TTC549 (cell line): ENCODE measurements at regions not wholly inside any gene's neighbourhood (a gene's known extent, or its start where the extent isn't known, plus 50 kb on each side); places are given as distances from the start of the nearest gene placed in this dataset.
"Not testable (repeated sequence)": the region's sequence is repeated elsewhere in the genome, so short reads cannot be mapped to it uniquely, and the experiment has no call there.

Source experiments
- FAIRE-seq: peaks from 2 replicates; lab custom pipeline; 2012; peaks lifted over from hg19 to GRCh38; lab: Jason Lieb, UNC

DNA sequence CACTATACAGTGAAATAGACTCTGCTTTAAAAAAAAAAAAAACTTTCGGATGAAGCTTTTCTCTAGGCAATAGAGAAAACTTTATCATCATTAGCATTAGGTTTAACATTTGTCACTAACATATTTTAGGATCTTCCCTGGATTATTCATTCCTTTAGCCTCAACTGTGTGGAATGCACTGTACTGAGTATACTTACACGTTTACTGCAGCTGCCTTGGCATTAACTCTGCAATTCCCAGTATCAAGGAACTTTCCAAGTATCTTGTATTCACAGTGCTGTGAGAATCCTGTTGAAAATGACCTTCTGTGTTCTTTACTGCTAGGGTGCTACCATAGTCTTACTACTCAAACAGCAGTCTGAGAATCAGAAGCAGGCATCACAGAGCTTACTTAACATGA lies 328.2 kb upstream of the COL3A1 start:
- FAIRE-seq = no peak

DNA sequence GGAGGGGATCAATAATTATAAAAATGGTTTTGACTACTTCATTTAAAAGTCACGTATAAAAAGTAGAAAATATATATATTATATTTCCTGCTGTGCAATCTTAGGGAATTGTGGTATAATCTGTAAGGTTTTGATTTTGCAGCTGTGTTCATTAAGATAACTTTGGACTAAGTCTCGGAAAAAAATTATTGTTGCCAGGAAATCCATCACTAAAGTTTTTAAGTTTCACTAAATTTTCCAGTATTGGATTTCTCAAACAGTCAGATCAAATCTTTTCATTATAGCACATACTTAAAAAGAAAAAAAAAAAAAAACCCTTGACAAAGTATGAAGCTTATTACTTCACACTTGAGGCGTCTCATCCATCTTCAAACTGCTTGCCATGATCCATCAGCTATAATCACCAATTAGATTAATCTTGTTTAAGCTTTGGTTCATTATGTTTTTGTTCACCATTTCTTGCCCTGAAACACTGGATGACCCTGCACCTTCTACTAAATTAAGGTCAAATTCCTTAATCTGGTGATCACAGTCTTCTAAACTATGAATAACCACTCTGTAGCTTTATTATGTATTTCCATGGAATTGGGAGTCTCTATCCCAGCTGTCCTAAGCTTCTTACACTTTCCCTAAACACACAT lies 326.6 kb upstream of the COL3A1 start:
- no peak for FAIRE-seq

DNA sequence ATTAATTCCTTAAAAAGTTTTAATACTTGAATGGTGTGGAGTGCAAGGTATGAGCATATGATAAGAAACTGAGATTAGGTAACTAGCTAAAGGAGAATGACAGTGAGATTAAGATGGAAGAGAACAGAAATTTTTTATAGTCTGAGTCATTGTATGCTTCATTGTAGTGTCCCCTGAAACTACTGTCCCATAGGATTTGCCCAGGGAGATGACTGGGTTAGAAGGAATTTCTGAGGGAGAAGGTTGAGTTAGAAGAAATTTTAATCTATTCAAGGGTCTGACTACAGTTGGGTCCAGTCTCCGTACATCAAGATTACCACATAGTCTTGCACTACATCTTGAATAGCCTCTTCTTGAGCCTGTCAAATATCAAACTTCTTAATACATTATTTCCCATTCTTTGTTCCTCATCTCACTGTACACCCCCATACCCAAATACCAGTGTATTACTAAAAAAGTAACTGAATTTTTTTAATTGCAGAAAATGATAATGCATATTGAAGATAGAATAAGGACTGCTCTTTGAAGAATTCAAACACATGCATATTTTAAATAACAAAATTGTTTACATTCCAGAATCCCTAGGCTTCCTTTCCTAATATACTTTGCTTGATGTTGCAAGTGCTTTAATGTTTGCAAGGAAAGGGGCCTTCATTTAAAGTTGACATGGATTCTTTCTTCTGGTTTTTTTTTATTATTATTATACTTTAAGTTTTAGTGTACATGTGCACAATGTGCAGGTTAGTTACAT lies 314.3 kb upstream of the COL3A1 start:
- FAIRE-seq = no peak

- FAIRE-seq = peak; percentile 26
These were observed 310.9 kb upstream of the COL3A1 start for GRCh38 chr2:188663301-188663700.

DNA sequence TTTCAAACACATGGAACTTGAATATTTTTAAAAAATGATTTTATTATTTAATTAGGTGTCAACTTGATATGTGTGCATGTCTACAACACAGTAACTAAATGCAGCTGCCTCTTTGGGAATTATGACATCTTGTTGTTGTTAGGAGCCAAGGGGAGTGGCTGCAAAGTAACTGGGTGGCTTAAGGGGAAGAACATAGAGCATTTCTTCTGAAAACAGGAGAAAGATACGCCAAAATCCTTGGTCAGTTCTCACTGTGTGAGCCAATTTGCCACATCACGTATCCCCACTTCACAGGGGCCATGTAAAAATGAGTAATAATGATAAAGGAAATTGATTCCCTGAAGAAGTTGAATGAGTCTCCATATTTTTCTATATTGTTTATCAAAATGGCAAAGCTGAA lies 309.8 kb upstream of the COL3A1 start:
- FAIRE-seq = no peak

- peak; percentile 67 for FAIRE-seq
These were observed 309.1 kb upstream of the COL3A1 start for GRCh38 chr2:188664951-188665595.

DNA sequence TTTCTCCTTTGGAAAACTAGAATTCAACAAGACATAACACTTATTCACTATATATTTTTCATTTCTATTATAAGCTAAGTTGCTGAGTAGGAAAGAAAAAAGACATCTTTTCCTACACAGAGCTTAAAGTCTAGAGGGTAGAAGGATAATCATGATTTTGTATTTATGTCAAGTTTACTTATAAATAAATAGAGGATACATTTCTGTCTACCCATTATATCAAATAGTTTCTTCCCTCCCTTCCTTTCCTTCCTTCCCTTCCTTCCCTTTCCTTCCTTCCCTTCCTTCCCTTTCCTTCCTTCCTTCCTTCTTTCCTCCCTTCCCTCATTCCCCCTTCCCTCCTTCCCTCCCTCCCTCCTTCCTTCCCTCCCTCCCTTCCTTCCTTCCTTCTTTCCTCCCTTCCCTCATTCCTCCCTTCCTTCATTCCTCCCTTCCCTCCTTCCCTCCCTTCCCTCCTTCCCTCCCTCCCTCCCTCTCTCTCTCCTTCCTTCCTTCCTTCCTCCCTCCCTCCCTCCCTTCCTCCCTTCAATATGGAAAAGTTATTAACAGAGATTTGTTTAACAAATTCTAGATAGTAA lies 308.4 kb upstream of the COL3A1 start:
- FAIRE-seq = no peak

- FAIRE-seq = no peak
These were observed 307.7 kb upstream of the COL3A1 start for GRCh38 chr2:188666503-188666902.

DNA sequence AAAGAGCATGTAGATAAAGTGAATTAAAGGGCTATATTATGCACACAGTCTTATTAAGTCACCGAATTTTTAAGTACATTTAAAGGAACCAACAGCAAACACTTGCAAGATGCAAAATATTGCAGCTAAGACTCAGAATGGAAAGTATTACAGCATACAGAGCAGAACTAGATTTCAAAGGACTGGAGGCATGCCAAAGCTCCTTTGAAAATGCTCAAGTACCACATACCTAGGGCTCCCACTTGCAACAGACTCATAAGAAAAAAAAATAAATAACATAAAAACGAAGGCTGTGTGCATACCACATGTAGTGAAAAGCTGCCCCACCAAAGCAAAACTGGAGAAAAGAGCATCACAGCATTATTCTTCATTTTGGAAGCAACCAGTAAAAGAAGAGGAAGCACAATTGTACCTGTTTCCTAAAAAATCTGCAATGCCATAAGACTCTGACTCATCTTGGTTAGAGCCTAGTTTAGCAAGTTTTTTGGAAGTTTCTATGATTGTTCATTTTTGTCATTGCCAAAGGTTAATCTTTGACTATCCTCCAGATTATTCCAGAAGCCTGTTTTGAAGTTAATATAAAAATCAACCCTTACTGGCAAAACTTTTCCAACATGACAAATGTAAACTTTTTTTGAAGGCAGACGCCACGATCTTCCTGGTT lies 306.0 kb upstream of the COL3A1 start:
- no peak for FAIRE-seq

DNA sequence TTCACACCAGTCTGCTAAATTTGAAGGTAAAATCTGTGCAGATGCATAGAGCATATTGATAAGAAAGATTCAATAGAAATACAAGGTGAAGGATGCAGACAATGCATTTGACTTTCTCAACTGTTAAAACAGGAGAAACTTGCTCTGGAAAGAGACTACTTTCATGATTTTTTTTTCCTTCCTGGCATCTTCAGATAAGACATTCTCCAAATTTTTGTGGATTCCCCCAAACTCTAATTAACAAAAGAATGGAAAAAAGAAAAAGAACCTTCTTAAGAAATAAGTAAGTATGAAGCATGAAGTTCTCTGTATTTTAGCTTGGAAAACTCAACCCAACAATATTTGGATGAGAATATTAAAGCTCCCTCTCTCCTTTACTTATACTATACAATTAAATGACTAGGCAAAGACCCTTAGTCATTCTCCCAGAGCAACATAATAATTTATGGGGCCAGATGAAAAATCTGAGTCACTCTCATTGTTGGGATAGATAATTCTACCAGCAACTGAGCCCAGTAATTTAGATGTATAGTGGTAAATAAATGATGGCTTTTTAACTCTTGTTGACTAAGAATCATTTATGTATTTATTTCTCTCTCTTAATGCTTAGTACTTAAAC lies 298.7 kb upstream of the COL3A1 start:
- FAIRE-seq = no peak

DNA sequence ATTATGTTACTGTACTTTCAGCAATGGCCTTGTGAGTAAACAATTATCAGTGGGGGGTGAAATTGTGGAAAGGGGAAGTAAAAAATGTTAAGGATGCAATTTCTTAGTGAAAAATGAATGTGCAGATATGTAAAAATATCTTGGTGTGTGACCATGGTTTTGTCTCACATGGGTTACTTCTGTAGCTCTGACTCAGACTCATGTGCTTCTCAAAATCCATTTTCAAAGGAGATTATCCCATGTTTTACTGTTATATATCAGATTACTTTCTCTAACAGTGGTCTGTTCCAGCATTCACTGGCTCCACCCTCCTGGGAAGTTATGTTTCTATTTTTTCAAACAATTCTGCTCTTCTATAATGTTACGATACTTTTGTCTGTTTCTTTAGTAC lies 298.2 kb upstream of the COL3A1 start:
- FAIRE-seq = no peak

- peak; percentile 15 for FAIRE-seq
These were observed 297.0 kb upstream of the COL3A1 start for GRCh38 chr2:188677142-188677541.

- no peak for FAIRE-seq
These were observed 295.3 kb upstream of the COL3A1 start for GRCh38 chr2:188678882-188679281.

GRCh38 chr2:188682838-188683237 lies 291.3 kb upstream of the COL3A1 start:
- no peak for FAIRE-seq

GRCh38 chr2:188684795-188685194 lies 289.4 kb upstream of the COL3A1 start:
- no peak for FAIRE-seq

GRCh38 chr2:188693111-188693510 lies 281.1 kb upstream of the COL3A1 start:
- no peak for FAIRE-seq

DNA sequence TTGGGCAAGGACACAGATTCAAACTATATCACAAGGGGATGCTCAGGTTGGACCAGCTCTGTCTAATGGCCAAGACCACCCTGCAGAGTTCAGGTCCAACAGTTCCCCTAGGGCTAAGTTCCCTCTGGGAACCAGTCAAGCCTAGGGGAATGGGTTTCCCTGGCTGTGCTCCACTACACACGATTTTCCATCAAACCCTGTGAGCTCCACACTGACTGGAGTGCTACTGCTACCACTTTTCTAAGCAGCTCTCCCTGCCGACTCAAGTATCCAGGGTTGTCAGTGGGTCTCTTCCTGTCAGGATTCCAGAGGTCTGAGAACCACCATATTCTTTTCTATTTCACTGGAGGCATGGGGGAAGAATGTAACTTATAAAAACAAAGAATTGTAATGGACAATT lies 280.4 kb upstream of the COL3A1 start:
- FAIRE-seq = no peak

DNA sequence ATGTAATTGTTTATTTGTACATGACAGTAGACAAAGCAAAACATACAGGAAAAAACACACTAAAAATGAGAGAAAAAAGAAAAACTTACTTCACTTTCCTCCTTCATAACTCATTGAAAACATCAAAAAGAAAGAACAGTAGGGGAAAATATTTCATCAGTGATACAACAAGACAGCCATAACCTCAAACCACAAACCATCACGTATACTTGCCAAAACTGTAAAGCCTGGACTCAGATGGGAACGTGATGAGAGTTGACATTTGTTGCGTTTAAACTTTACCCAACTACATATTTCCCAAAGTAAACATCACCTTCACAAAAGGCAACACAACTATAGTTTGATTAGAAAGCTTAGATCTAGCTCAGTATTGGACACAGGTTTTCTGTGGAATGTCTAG lies 278.2 kb upstream of the COL3A1 start:
- FAIRE-seq = peak; percentile 96

DNA sequence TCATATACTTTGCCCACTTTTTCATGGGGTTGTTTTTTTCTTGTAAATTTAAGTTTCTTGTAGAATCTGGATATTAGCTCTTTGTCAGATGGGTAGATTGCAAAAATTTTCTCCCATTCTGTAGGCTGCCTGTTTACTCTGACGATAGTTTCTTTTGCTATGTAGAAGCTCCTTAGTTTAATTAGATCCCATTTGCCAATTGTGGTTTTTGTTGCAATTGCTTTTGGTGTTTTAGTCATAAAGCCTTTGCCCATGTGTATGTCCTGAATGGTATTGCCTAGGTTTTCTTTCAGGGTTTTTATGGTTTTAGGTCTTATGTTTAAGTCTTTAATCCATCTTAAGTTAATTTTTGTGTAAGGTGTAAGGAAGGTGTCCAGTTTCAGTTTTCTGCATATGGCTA lies 276.0 kb upstream of the COL3A1 start:
- not testable (repeated sequence) for FAIRE-seq

DNA sequence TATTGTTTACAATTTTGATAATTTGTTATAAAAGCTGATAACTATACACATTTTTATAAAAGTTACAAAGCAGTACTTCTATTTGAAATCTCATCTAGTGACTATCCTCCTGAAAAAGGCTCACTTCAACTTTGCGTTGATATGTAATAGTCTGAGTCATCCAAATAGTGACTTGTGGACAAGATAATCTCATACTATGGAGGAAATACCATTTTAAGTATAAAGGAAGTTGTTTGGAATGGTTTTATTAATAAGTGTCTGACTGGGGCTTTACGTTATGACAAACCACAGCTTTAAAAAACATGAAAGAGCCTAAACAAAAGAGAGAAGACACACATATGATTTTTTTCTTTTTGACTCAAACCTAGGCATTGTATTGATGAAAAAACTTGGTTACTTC lies 272.3 kb upstream of the COL3A1 start:
- FAIRE-seq = no peak

DNA sequence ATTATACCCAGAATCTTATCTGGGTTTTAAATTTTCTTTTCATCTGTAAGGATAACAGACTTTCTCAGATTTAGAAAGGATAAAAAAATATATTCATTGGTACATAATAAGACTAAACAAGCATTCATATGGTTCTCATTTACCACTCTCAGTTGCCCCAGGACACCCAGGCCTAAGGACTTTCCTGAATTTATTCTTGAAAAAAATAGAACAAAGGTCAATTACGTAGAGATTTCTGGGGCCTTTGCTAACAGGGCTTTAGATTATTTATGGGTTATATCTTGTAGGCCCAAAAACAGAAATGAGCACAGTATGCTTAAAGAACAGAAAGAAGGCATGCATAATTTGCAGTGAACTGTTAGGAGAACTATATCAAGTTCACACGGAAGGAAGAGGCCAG lies 269.0 kb upstream of the COL3A1 start:
- FAIRE-seq = no peak

DNA sequence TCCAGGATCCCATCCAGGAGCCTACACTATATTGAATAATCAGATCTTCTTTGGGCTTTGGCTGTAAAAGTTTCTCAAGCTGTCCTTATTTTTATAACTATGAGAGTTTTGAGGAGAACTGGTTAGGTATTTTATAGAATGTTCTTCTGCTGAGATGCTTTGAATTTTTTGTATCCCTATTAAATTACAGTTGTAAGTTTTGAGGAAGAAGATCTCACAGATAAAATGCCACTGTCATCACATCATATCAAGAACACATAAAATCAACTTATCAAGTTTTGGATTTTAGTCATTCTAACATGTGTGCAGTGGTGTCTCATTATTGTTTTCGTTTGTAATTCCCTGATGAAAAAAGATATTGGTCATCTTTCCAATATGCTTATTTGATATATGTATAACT lies 260.2 kb upstream of the COL3A1 start:
- FAIRE-seq = no peak
